ENCODE measurements at regions not wholly inside any gene's neighbourhood (a gene's known extent, or its start where the extent isn't known, plus 50 kb on each side); places are given as distances from the start of the nearest gene placed in this dataset.

DNA sequence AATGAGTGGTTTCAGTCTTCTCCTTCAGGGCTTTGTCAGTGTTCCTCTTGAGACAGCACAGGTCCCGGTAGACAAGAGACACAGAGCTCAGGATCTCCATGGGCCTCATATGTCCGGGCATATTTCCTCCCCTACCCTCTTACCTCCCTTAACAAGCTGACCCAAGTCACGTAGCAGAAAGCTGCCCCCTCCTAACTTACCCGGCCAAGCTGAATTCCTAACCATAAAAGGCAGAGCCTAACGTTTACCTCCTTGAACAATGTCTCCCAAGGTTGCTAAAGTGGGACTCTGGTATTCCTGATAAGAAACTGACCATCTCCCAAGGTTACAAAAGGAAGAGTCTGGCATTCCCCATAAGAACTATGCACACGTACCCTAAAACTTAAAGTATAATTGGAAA, 182.2 kb upstream of the USP15 start:
- no peak for DNase-seq

DNA sequence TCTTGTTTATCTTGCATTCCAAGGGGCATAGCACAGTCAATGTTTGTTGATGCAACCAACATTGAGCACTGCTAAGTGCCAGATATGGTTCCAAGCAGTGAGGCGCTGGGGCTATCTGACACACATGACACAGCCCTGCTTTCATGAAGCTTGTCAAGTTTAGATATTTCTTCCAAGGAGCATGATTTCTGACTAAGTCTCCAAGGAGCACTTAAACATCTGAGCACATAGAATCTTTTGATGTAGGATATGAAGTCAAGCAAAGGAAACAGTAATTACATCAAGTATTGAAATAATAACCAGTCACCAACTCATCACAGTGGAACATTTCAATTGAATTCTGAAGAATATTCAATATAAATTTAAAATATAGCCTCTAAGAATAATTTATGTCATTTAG, 177.8 kb upstream of the USP15 start:
- no peak for DNase-seq

DNA sequence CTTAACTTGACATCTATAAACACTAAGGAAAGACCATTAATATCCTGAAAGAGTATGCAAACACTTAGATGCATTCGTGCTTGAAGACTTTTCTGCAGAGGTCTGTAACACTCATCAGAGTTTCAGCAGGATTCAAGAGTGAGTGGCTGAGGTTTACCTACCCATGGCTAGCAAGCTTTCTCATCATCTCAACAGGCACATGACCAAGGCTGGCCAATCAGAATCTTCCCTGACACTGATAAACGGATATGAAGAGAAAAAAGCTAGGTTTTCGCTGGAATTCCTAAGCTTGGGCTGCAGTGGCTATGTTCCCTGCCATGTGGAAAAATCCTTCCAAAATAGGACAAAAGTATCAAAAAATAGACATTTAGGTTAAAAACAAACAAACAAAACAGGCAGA, 162.1 kb upstream of the USP15 start:
- DNase-seq, result no peak

DNA sequence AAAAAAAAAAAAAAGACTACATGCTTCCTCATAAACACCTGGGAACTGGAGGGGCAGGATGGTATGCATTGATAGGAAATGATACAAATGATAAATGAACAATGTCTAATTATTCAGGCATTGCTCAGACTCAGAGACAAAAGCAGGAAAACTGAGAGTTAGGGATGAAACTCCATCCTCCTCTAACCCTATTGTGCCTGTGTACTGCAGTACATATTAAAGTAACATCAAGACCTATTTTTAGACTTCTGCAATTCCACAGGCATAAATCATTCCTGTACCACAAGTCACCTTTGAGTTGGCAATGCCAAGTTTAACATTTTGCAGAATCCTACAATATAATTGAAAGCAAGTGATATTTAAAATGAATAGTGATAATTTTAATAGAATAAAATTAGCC, 156.5 kb upstream of the USP15 start:
- no peak for DNase-seq

DNA sequence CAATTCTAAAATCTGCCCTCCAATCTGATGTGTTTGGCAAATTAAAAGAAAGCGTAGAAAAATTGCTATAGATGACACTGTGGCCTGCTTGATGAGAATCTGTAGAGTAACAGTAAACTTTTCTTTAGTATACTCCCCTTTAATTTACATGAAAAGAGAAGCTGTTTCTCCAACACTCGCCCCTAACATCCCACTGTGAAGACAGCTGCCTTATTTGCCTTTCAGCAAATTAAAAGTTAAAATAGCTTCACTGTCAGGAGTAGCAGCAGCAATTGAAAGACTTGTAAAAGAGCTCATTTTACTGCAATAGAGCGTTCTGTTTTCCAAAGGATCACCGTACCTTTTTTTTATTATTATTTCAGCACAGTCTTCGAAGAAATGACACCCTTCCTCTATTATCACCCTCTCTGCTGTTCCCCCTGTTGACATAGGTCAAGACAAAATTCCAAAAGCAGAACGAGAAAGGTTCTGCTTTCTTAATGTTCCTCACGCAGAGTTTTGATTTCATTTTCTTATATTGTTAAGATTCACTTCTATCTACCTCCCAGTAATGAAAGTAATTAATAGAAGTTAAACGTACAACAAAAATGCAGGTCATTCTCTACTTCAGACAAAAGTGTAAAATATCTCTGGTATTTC, 153.5 kb upstream of the USP15 start:
- DNase-seq, result no peak

DNA sequence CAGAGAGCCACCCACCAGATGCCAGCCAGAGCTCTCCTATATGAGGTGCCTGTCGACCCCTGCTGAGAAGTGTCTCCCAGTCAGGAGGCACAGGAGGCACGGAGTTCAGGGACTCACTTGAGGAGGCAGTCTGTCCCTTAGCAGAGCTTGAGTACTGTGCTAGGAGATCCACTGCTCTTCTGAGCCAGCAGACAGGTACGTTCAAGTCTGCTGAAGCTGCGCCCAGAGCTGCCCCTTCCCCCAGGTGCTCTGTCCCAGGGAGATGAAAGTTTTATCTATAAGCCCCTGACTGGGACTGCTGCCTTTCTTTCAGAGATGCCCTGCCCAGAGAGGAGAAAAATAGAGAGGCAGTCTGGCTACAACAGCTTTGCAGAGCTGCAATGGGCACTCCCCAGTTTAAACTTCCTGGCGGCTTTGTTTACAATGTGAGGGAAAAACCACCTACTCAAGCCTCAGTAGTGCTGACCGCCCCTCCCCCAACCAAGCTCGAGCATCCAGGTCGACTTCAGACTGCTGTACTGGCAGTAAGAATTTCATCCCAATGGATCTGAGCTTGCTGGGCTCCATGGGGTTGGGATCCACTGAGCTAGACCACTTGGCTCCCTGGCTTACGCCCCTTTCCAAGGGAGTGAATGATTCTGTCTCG, 146.7 kb upstream of the USP15 start:
- DNase-seq, result no peak

DNA sequence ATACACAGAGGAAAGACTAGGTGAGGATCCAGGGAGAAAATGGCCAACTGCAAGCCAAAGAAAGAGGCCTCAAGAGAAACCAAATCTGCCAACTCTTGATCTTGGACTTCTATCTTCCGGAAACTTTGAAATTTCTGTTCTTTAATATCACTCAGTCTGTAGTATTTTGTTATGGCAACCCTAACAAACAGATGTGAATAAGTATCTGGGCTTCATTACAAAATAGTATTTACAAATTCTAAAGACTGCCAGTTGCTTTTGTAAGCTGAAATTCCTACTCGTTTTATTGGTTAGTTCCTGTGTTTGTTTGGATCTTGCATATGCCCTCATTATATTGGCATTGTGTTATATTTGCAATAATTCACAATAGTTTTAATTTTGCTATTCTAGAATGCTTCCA, 143.2 kb upstream of the USP15 start:
- DNase-seq, result no peak

DNA sequence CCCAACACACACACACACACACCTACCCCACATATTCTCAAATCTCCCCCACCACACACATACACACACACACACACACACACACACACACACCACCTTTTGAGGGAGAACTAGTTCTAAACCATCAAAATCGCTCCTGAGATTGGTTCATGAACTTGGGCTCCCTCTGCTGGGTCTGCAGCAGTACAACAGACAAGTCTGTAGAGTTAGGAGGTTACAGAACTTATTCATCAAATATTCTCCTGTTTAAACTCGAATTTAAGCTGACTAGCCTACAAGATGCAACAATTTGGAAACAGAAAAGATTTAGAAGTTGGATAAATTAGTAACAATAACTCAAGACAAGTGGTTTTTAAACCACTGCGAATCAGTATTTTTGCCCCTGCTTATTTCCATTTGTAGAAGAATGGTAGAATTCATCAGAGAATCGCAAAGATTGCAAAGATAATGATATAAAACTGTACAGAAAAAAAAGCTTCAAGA, 136.4 kb upstream of the USP15 start:
- DNase-seq, result peak; percentile 13

DNA sequence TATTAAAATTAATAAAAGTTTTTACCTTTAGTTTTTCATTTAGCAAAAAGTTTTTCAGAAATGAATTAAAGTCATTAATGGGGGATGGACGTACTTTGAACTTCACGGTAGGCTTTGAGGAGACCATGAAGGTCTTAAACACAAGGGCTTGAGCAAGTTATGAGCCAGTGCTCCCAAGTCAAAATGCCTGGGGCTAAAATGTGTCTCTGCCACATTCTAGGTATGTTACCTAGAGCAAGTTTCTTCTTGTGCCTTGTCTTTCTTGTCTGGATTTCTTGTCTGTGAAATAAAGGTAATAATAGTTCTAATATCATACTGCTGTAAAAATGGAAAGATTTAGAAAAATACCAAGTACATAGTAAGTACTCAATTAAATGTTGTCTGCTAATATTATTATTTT, 132.7 kb upstream of the USP15 start:
- no peak for DNase-seq

DNA sequence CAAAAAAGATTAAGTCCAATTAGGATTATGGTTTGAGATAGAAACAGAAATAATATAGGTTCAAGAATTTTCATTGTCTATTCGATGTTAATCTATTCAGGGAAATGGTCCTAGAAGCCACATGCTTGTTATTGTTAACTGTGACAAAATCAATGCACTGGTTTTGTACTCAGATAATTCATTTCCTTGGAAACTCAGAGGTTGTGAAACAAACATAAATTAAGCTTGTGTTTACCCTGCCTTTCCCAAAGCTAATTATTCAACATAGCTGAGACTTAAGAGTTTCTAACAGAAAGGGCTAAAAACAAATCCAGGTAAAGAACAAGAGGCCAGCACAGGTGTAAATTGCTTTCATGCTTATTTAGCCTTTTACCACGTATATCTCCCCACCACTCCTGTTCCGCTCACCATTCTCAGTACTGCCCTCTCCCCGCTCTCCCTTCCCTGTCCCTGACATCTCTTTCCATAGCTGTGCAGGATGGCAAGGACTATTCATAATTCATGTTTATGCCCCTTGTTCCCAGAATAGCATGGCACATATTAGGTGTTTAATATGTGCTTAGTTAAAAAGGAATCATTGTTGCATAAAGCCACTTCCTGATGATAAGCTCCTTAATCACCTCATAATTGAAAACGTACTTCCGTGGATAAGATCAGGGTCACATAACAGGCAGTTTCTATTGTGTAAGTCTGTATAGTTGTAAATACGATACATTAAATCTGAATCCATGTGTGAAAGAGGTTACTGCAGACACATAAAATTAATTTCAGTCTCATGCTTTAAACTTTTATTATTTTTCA, 131.8 kb upstream of the USP15 start:
- no peak for DNase-seq

DNA sequence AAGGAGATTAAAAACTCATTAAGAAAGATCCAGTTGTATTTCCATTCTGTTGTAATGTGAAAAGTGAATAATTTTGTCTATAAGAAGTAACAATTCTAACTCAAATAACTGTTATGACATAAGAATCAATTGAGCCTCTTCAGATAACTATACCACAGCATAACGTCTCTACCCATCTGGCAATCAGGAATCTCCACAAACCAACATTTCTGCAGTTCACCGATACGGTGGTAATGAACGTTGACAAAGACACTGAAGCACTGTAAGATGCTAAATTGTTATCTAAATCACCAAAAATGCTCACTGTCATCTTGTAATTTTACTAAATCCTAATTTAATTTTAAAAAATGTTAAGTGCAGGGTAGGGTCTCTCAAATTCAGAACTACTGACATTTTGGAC, 130.9 kb upstream of the USP15 start:
- no peak for DNase-seq

DNA sequence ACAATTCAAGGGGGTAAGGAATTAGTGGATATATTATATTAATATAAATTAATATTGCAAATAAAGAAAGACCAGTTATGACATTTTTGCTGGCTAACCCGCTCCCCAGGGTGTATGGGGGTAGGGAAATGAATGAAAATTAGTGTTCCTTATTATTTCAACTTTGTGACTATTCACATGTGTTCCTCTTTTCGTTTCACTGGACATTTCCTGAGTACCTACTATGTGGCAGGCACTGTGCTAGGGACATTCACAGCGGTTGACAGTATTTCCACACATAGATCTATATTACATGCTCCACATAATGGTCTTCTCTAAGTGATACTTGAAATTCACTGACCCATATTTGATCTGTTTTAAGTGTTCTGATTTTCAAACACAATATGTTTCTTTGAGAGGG, 129.8 kb upstream of the USP15 start:
- no peak for DNase-seq

DNA sequence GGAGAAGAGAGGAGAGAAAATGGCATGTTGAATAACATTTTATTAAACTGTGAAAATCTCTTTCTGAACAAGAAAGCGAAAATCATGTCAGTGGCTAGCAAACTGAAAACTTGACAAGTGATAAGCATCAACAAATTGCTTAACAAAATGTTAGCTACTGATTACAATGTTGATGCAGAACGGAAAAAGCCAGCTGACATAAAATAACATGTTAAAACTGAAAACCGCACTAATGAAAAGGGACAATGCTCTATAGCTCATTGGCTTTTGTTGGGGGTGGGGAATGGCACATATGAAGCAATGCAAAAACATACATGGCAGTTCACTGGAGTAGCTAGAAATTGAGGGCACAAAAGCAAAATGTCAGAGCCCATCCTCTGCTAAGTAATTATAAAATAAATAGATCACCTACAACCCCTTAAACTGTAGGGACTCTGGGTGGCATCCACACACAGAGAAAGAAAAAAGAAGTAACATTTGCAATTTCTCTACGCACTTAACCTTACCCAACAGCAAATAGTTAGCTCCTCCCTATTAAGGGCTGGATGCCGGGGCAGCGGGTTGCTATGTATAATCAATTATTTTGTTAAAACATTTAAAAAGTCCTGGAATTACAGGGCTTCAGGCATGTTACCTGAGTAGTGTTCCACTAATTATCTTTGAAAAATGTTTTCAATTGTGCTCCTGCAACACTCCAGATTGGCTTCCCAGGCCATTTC, 129.2 kb upstream of the USP15 start:
- no peak for DNase-seq

DNA sequence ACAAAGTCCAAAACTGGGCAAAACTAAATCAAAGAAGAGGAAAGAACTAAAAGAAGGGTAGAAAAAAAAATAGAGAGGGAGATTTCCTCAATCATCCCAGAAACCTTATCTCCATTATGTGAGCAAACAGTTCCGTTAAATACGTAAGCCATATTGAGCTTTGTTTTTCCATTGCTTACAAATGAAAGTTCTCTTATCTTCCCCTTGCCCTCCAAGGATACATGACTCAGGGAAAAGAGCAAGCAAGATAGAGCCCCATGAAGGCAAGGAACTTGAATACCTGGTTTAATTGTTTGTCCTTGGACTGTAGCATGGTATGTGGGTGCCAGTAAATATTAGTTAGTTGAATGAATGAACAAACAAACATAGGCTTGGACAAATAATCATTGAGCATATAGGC, 126.8 kb upstream of the USP15 start:
- no peak for DNase-seq

DNA sequence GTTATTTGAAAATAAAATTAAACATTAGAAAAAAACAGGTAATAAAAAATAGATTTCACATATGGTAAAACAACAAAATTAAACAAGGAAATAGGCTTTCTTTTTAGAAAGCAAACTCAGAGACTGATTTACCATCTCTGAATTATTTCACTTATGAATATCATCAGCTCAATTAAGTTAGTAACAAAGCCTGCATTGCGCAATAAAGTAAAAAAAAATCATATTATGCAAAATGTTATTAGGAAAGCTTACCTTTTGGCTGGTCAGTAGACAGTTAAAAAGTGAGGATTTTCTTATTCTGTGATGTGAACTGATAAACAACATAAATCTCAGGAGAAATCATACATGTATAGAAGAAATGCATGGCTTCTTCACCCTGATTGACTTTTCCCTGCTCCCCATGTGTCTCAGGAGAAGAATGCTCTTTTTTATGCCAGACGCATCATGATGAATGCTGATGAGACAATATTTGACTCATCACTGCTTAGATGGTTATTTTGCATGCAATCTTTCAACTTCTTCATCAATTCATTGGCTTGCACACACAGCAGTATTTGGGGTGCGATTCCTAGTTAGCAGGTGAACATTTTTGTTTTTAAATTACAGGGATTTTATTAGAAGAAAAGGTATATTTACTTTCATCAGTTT, 124.5 kb upstream of the USP15 start:
- DNase-seq, result no peak

DNA sequence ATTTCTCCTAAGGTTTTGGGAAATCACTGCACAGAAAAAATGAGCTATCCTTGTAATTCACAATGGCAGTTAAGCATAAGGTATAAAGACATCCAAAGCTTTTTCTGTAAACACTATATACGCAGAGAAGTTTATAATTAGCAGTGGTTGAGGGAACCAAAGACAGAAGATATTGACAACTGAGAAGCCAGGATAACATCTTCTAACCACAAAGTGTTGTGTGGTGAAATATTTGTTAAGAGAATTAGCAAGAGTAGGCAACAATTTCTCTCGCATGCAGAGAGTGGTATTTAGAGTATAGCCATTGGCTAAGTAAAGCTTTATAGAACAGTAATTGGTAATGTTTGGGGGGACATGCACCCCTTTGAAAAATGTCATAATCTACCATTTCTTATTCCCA, 123.7 kb upstream of the USP15 start:
- no peak for DNase-seq

DNA sequence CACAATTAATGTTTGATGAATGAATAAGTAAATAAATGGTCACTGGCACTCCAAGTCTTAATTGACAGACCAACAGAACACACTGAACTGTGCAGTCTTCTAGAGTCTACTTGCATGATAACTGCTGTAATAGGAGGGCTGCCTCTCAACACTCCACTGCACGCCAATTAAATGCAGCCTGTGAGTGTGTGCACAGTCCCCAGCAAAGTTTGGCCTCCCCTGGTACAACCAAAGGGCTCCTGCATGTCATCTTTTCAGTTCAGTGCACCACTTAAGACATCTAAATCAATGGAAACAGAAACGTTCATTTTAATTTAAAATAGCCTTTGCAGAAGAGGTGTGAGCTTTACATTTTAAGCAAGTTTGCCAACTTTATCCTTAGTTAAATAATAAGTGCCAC, 121.7 kb upstream of the USP15 start:
- no peak for DNase-seq

DNA sequence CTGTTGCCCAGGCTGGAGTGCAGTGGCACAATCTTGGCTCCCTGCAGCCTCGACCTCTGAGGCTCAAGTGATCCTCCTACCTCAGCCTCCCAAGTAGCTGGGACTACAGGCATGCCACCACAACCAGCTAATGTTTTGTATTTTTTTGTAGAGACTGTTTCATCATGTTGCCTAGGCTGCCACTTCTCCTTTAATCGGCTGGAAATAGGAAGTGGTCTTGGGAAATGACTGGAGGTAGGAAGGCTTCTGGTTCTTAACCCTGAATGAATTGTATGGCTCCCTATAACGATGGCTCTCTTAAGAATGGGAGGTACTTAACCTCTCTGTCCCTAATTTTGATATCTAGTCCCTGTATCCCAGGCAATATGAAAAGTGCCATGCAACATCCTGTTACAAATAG, 113.9 kb upstream of the USP15 start:
- no peak for DNase-seq

DNA sequence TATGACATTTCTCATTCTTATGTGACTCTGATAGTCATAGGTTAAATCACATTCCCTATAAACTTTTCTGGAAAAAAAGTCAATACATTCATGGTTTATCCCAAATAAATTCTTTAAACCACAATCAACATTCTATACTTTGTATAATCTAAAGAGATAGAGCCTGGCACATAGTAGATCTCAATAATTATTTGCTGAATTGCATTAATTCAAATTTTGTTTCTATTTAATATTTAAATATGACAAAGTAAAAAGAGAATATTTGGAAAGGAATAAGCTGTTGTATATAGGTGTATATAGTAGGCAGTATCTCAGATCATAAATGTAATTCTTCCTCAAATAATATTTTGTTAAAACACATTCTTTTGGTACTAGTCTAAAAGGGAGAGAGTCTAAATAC, 102.2 kb upstream of the USP15 start:
- DNase-seq, result no peak

DNA sequence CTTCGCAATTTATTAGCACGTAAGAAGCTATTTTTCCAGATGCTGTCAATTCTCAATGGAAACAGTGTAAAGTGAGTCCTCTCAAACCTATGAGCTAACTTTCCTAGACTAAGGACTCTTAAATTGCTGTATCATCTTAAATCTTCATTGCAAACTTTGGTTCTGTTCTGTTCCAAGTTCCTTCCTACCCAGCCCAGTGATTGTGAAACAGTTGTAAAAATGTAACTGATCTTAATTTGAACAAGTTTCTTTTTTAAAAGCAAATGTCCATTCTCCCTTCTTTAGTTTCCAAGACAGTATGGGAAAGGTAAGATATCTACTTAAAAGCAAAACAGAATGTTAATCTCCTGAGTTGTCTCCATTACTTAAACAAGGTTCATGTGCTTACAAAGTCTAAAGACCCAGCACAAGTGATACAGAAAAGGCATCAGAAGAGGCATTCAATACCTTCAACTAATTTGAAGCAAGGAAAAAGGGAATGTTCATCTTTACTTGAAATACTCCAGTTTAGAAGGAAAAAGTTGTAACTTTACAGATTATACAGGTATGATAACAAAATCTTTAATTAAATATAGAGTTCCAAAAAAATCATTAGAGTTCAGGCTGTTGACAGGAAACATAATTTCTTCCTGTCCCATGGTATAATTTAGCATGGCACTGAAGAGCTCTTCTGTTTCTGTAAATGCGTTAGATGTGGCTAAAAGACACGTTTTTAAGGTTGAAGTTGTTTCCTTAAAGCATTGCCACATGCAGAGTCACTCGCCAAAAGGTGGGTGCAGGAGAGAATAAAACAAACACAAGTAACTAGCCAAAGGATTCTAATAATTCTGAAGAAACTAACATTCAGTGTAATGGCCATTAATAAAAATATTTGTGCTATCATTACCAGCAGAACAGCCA, 101.5 kb upstream of the USP15 start:
- no peak for DNase-seq

DNA sequence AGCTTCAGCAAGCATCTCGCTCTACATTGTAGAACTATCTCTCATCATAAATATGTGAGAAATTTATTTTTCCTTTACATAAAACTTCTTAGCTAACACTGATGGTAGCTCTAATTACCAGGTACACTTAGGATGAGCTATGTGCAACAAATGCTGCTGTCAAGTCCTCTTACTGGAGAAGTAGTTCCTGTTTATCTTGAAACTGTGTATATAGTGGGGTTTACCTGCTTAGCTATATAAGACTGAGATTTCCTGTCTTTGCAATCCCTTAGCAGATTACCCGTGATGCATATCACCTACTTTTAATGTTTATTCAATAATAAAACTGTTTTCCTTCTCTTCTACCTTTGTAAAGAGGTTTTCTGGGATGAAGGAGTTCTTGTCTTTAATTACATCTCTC, 98.0 kb upstream of the USP15 start:
- no peak for DNase-seq

DNA sequence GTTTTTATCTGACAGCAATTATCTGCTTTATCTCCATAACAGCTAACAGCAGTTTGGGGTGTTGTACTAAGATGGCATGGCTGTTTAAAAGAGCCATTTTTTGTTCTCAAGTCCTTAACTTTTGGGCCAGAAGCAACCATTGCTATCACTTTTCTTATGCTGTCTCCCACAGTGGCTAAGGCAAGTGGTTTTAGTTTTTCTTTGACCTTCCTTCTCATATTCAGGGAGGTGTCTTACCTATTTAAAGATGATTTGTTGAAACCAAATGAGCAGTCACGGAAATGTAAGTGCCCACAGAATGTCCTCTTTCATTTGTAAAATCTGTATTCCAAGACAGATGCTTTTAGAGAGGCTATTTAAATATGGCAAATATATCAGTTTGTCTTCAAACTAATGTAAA, 96.8 kb upstream of the USP15 start:
- DNase-seq, result no peak

Measured in activated naive CD4-positive, alpha-beta T cell treated with Interleukin-2 at 50 U/mL for 16 hours (primary cell).